GM12878 (cell line): ENCODE measurements at regions not wholly inside any gene's neighbourhood (a gene's known extent, or its start where the extent isn't known, plus 50 kb on each side); places are given as distances from the start of the nearest gene placed in this dataset.
A peak's percentile ranks its signal among the peaks of the same experiment; 100 is the strongest.

Experiments
- BRCA1 ChIP-seq: IDR thresholded peaks from 2 replicates; pipeline ENCODE4 v1.6.1; 2011; ENCODE audit warnings: low read depth, low read length, improper control_type of control experiment
- CHD2 ChIP-seq: IDR thresholded peaks from 2 replicates; pipeline ENCODE4 v1.6.1; 2011; ENCODE audit warnings: low read depth, low read length, improper control_type of control experiment, borderline replicate concordance
- GABPA ChIP-seq: IDR thresholded peaks from 2 replicates; pipeline ENCODE4 v1.6.1; 2014; ENCODE audit warnings: antibody characterized with exemption, low read depth, mild to moderate bottlenecking, inconsistent platforms
- NFXL1 ChIP-seq: fragments of 450-650 bp; IDR thresholded peaks from 2 replicates; pipeline ENCODE4 v1.6.1; 2017; ENCODE audit warnings: antibody characterized with exemption, mild to moderate bottlenecking, borderline replicate concordance
- SIX5 ChIP-seq: IDR thresholded peaks from 2 replicates; pipeline ENCODE4 v1.6.1; 2011; ENCODE audit warnings: mild to moderate bottlenecking, low read depth, low read length, moderate library complexity; ENCODE audit not compliant: severe bottlenecking
- SRF ChIP-seq, 2 experiments: IDR thresholded peaks; 2 replicates each; pipeline ENCODE4 v1.6.1; 2011; ENCODE audit warnings: low read depth in 2 of 2, low read length in 2 of 2, mild to moderate bottlenecking in 1 of 2, moderate library complexity in 1 of 2
- YBX1 ChIP-seq: fragments of 450-650 bp; IDR thresholded peaks from 2 replicates; pipeline ENCODE4 v1.6.1; 2016; ENCODE audit warnings: antibody characterized with exemption
- YY1 ChIP-seq: IDR thresholded peaks from 2 replicates; pipeline ENCODE4 v1.6.1; 2011; ENCODE audit warnings: low read depth, mild to moderate bottlenecking, low read length
- ZNF207 ChIP-seq: fragments of 450-650 bp; IDR thresholded peaks from 2 replicates; pipeline ENCODE4 v1.6.1; 2014; ENCODE audit warnings: antibody characterized with exemption, mild to moderate bottlenecking, borderline replicate concordance
- ZNF384 ChIP-seq: IDR thresholded peaks from 2 replicates; pipeline ENCODE4 v1.6.1; 2012; ENCODE audit warnings: low read depth, mild to moderate bottlenecking, low read length, improper control_type of control experiment, borderline replicate concordance
- TF ChIP-seq, protein P1 (sequence below): fragments of 450-650 bp; IDR thresholded peaks from 2 replicates; pipeline ENCODE4 v1.6.1; 2017; ENCODE audit warnings: antibody characterized with exemption, mild to moderate bottlenecking, moderate library complexity
- TF ChIP-seq, protein P2 (sequence below): fragments of 450-650 bp; IDR thresholded peaks from 2 replicates; pipeline ENCODE4 v1.6.1; 2016; ENCODE audit warnings: mild to moderate bottlenecking
- TF ChIP-seq, protein P3 (sequence below): IDR thresholded peaks from 2 replicates; pipeline ENCODE4 v1.6.1; 2012; ENCODE audit warnings: low read depth, low read length, improper control_type of control experiment
- TF ChIP-seq, protein P4 (sequence below): fragments of 450-650 bp; formaldehyde crosslinking; IDR thresholded peaks from 2 replicates; pipeline ENCODE4 v1.5.0; 2022; ENCODE audit warnings: mild to moderate bottlenecking, missing genetic modification characterization
- TF ChIP-seq, protein P5 (sequence below): fragments of 450-650 bp; IDR thresholded peaks from 2 replicates; pipeline ENCODE4 v1.6.1; 2014; ENCODE audit warnings: mild to moderate bottlenecking
- TF ChIP-seq, protein P6 (sequence below): IDR thresholded peaks from 2 replicates; pipeline ENCODE4 v1.6.1; 2012; ENCODE audit warnings: low read length, inconsistent platforms

DNA sequence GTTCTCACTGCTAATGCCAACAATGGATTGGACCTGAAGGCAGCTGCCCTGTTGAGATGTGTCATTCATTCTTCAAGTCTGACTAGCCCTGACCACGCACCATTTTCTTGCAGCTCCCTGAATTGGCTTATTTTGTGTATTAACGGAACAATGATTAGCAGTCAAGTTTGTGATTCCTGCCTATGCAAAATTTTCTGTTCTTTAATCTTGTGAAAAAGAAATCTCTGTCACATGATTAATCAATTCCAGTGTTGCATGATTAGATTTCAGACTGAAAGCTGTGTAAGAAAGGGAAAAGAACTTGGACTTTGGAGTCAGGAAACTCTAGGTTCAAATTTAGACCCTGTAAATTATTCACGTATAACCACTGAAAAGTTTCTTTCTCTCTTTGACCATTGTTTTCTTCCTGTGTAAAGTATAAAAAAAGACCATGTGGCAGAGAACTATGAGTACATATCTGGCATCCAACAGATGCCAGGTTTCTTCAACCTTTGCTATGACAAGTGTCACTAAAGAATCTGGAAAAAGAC is 64.5 kb upstream of the SLC10A2 start (continued):
- TF ChIP-seq, protein P1, sequence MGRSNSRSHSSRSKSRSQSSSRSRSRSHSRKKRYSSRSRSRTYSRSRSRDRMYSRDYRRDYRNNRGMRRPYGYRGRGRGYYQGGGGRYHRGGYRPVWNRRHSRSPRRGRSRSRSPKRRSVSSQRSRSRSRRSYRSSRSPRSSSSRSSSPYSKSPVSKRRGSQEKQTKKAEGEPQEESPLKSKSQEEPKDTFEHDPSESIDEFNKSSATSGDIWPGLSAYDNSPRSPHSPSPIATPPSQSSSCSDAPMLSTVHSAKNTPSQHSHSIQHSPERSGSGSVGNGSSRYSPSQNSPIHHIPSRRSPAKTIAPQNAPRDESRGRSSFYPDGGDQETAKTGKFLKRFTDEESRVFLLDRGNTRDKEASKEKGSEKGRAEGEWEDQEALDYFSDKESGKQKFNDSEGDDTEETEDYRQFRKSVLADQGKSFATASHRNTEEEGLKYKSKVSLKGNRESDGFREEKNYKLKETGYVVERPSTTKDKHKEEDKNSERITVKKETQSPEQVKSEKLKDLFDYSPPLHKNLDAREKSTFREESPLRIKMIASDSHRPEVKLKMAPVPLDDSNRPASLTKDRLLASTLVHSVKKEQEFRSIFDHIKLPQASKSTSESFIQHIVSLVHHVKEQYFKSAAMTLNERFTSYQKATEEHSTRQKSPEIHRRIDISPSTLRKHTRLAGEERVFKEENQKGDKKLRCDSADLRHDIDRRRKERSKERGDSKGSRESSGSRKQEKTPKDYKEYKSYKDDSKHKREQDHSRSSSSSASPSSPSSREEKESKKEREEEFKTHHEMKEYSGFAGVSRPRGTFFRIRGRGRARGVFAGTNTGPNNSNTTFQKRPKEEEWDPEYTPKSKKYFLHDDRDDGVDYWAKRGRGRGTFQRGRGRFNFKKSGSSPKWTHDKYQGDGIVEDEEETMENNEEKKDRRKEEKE, result no peak
- TF ChIP-seq, protein P2, sequence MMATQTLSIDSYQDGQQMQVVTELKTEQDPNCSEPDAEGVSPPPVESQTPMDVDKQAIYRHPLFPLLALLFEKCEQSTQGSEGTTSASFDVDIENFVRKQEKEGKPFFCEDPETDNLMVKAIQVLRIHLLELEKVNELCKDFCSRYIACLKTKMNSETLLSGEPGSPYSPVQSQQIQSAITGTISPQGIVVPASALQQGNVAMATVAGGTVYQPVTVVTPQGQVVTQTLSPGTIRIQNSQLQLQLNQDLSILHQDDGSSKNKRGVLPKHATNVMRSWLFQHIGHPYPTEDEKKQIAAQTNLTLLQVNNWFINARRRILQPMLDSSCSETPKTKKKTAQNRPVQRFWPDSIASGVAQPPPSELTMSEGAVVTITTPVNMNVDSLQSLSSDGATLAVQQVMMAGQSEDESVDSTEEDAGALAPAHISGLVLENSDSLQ, result peak; percentile 77
- TF ChIP-seq GABPA (no peak), ZNF384 (peak; percentile 13; the same call in 1 of the 2 replicates), ZNF207 (0 out of 2 replicates have a peak, but pooled peaks have one; percentile 16), SIX5 (no peak), YBX1 (no peak), SRF (IDR thresholded peaks at IDR 0.05; ENCODE audit: low read depth in 2 of 2, low read length in 2 of 2) (no peak), NFXL1 (no peak), CHD2 (peak; percentile 57; the same call in 1 of the 2 replicates), BRCA1 (no peak), YY1 (no peak)
- TF ChIP-seq, protein P3, sequence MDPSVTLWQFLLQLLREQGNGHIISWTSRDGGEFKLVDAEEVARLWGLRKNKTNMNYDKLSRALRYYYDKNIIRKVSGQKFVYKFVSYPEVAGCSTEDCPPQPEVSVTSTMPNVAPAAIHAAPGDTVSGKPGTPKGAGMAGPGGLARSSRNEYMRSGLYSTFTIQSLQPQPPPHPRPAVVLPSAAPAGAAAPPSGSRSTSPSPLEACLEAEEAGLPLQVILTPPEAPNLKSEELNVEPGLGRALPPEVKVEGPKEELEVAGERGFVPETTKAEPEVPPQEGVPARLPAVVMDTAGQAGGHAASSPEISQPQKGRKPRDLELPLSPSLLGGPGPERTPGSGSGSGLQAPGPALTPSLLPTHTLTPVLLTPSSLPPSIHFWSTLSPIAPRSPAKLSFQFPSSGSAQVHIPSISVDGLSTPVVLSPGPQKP, result no peak
- TF ChIP-seq, protein P4, sequence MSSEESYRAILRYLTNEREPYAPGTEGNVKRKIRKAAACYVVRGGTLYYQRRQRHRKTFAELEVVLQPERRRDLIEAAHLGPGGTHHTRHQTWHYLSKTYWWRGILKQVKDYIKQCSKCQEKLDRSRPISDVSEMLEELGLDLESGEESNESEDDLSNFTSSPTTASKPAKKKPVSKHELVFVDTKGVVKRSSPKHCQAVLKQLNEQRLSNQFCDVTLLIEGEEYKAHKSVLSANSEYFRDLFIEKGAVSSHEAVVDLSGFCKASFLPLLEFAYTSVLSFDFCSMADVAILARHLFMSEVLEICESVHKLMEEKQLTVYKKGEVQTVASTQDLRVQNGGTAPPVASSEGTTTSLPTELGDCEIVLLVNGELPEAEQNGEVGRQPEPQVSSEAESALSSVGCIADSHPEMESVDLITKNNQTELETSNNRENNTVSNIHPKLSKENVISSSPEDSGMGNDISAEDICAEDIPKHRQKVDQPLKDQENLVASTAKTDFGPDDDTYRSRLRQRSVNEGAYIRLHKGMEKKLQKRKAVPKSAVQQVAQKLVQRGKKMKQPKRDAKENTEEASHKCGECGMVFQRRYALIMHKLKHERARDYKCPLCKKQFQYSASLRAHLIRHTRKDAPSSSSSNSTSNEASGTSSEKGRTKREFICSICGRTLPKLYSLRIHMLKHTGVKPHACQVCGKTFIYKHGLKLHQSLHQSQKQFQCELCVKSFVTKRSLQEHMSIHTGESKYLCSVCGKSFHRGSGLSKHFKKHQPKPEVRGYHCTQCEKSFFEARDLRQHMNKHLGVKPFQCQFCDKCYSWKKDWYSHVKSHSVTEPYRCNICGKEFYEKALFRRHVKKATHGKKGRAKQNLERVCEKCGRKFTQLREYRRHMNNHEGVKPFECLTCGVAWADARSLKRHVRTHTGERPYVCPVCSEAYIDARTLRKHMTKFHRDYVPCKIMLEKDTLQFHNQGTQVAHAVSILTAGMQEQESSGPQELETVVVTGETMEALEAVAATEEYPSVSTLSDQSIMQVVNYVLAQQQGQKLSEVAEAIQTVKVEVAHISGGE (CRISPR knock-in tag), result no peak
- TF ChIP-seq, protein P5, sequence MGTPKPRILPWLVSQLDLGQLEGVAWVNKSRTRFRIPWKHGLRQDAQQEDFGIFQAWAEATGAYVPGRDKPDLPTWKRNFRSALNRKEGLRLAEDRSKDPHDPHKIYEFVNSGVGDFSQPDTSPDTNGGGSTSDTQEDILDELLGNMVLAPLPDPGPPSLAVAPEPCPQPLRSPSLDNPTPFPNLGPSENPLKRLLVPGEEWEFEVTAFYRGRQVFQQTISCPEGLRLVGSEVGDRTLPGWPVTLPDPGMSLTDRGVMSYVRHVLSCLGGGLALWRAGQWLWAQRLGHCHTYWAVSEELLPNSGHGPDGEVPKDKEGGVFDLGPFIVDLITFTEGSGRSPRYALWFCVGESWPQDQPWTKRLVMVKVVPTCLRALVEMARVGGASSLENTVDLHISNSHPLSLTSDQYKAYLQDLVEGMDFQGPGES, result no peak
- TF ChIP-seq, protein P6, sequence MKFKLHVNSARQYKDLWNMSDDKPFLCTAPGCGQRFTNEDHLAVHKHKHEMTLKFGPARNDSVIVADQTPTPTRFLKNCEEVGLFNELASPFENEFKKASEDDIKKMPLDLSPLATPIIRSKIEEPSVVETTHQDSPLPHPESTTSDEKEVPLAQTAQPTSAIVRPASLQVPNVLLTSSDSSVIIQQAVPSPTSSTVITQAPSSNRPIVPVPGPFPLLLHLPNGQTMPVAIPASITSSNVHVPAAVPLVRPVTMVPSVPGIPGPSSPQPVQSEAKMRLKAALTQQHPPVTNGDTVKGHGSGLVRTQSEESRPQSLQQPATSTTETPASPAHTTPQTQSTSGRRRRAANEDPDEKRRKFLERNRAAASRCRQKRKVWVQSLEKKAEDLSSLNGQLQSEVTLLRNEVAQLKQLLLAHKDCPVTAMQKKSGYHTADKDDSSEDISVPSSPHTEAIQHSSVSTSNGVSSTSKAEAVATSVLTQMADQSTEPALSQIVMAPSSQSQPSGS, result peak; percentile 55; the same call in 1 of the 2 replicates
